Testis (tissue), 2 donors: ENCODE measurements at regions not wholly inside any gene's neighbourhood (a gene's known extent, or its start where the extent isn't known, plus 50 kb on each side); places are given as distances from the start of the nearest gene placed in this dataset.

Source experiments
- POLR2A ChIP-seq: fragments of 450-650 bp; IDR thresholded peaks from one replicate; pipeline ENCODE4 v1.6.1; 2017; ENCODE audit warnings: antibody characterized with exemption, mild to moderate bottlenecking, moderate library complexity
- TF ChIP-seq, protein P1 (sequence below), 3 experiments: fragments of 450-650 bp in 2 of 3; fragments of 200-600 bp in 1 of 3; sonication (generic) in 1 of 3; IDR thresholded peaks; one replicate each; pipeline ENCODE4 v1.5.1; 2016 to 2019; ENCODE audit warnings: antibody characterized with exemption in 3 of 3, mild to moderate bottlenecking in 2 of 3, moderate library complexity in 1 of 3

DNA sequence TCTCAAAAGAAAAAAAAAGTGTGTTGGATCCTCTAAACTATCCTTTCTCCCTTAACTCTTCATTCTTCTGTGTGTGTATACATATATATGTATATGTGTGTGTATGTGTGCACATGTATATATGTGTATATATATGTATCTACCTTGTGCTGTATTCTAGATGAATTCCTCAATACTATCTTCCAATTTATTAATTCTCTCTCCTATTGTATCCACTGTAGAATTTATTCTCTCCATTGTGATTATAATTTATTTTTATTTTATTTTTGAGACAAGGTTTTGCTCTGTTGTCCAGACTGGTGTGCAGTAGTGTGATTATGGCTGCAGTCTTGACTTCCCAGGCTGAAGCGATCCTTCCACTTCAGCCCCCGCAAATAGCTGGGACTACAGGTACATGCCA, 147.1 kb upstream of the ZNF618 start:
- TF ChIP-seq, protein P1, sequence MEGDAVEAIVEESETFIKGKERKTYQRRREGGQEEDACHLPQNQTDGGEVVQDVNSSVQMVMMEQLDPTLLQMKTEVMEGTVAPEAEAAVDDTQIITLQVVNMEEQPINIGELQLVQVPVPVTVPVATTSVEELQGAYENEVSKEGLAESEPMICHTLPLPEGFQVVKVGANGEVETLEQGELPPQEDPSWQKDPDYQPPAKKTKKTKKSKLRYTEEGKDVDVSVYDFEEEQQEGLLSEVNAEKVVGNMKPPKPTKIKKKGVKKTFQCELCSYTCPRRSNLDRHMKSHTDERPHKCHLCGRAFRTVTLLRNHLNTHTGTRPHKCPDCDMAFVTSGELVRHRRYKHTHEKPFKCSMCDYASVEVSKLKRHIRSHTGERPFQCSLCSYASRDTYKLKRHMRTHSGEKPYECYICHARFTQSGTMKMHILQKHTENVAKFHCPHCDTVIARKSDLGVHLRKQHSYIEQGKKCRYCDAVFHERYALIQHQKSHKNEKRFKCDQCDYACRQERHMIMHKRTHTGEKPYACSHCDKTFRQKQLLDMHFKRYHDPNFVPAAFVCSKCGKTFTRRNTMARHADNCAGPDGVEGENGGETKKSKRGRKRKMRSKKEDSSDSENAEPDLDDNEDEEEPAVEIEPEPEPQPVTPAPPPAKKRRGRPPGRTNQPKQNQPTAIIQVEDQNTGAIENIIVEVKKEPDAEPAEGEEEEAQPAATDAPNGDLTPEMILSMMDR (IDR thresholded peaks at IDR 0.05): no peak
- no peak for TF ChIP-seq POLR2A
